Cardiac fibroblast (primary cell): ENCODE measurements at regions not wholly inside any gene's neighbourhood (a gene's known extent, or its start where the extent isn't known, plus 50 kb on each side); places are given as distances from the start of the nearest gene placed in this dataset.

Experiments
- DNase-seq, 2 donors: peaks; one replicate each; pipeline versions ENCODE4 v3.0.0 to v3.0.0-alpha.2; 2010; ENCODE audit warnings: low read depth in 2 of 2
- H3K4me3 ChIP-seq, 2 donors: replicated peaks in 1 of 2; 1 replicate in 1 of 2; 2 replicates in 1 of 2; pipeline ENCODE4 v1.5.1; 2011; ENCODE audit warnings: low read depth in 2 of 2, low read length in 2 of 2, mild to moderate bottlenecking in 2 of 2, moderate library complexity in 1 of 2
- TF ChIP-seq, protein P1 (sequence below): IDR thresholded peaks from one replicate; pipeline ENCODE4 v1.5.1; 2011; ENCODE audit warnings: low read depth, mild to moderate bottlenecking, low read length, inconsistent platforms

DNA sequence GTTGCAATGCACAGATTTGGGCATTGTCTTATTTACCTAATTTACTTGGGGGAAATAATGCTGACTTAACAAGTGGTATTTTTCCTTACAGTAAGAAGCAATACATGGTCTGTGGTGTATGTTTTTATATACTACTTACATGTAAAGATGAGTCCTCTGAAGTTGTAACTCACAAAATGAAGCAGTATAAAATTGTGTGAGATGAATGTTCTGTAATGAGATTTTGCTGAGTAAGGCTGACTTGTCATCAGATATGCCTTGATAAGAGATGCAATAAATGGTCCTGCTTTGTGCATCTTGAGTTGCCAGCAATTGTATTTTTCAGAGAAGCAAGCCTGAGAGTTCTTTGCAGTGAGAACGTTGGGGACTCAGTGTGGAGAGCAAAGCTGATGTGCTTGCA lies 92.2 kb upstream of the GNAQ start:
- TF ChIP-seq, protein P1, sequence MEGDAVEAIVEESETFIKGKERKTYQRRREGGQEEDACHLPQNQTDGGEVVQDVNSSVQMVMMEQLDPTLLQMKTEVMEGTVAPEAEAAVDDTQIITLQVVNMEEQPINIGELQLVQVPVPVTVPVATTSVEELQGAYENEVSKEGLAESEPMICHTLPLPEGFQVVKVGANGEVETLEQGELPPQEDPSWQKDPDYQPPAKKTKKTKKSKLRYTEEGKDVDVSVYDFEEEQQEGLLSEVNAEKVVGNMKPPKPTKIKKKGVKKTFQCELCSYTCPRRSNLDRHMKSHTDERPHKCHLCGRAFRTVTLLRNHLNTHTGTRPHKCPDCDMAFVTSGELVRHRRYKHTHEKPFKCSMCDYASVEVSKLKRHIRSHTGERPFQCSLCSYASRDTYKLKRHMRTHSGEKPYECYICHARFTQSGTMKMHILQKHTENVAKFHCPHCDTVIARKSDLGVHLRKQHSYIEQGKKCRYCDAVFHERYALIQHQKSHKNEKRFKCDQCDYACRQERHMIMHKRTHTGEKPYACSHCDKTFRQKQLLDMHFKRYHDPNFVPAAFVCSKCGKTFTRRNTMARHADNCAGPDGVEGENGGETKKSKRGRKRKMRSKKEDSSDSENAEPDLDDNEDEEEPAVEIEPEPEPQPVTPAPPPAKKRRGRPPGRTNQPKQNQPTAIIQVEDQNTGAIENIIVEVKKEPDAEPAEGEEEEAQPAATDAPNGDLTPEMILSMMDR: no peak
- DNase-seq: no peak
- no peak overlapping the region for H3K4me3 ChIP-seq

- H3K4me3 ChIP-seq: no peak overlapping the region
- TF ChIP-seq, protein P1: no peak
- DNase-seq: peak in 1 of 2 donors; percentile 73
Measured at GRCh38 chr9:78122631-78123030, 91.0 kb upstream of the GNAQ start.

DNA sequence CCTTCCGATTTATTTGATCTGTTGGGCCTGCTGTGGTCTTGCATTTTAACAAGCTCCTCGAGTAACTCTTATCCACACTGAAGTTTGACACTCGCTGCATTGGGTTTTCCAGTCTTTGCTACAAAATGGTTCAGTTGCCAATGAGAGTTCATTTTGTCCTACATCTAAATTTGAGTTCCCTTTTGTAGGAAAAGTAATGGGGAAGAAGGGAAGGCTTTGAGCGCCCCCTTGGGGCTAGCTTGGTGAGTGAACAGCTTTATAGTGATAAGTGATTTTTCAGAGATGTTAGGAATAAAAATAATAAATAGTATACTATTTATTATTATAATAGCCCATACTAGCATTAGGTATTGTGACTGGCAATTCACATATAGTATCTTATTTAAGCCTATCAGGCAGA lies 89.9 kb upstream of the GNAQ start:
- TF ChIP-seq, protein P1: peak; percentile 76
- peak; percentile 76 to 79 for DNase-seq
- H3K4me3 ChIP-seq: no peak overlapping the region

DNA sequence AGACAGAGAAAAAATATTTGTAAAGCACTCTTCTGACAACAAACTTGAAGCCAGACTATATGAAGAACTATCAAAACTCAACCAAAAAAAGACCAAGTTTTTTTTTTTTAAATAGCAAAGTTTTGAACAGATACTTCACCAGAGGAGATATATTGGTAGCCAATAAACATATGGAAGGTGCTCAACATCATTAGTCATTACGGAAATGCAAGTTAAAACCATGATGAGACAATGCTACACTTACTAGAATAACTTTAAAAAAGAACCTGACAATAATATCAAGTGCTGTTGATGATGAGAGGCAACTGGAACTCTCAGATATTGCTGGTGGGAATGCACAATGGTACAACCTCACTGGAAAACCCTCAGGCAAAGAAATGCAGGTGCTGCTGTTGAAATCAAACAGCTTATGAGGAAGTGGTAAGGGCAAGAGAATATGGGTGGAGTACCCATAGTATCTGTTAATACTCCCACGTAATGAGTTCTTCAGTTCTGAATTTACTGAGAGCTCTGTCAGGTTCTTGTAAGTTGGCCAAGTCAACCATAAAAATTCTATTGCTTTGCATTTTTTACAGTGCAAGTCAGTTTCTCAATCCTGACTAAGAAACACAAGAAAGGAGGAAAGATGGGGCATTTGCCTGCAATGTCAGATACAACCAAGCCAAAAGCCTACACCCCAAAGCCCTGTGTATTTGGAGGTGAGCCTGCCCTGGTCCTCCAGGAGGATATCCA lies 87.3 kb upstream of the GNAQ start:
- DNase-seq: peak; percentile 58
- TF ChIP-seq, protein P1: no peak
- H3K4me3 ChIP-seq: no peak overlapping the region

GRCh38 chr9:78115073-78115472 lies 83.5 kb upstream of the GNAQ start:
- peak in 1 of 2 donors; percentile 31 for DNase-seq
- TF ChIP-seq, protein P1: peak; percentile 48
- no peak overlapping the region for H3K4me3 ChIP-seq

DNA sequence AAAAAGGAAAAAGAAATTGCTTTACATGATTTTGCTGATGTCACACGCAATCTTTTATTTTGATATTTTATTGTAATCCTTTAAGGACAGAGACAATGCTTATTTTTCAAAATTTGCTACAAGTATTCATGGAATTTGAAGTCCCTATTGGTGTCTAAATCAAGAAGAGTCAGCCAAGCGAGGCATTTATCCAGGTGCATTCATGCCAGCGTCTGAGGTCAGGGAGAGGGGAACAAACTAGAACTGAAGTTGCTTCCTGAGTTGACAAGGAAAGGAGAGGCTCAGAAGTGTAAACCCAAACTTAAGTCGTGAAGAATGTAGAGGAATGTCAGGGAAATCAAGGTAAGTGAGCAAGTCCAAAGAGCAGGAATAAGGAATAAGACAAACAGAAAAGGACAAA lies 83.0 kb upstream of the GNAQ start:
- TF ChIP-seq, protein P1: no peak
- no peak overlapping the region for H3K4me3 ChIP-seq
- no peak for DNase-seq

- H3K4me3 ChIP-seq: no peak overlapping the region
- no peak for DNase-seq
- TF ChIP-seq, protein P1: no peak
Measured at GRCh38 chr9:78112406-78112805, 80.8 kb upstream of the GNAQ start.
